ENCODE measurements at regions not wholly inside any gene's neighbourhood (a gene's known extent, or its start where the extent isn't known, plus 50 kb on each side); places are given as distances from the start of the nearest gene placed in this dataset.

- no peaks in the 10 kb centered on the region for H4K20me1 ChIP-seq (ENCODE audit: control insufficient read depth, insufficient read depth, low read length, poor library complexity, severe bottlenecking)
- intact Hi-C loops (cut with micrococcal nuclease) = no loop called here
- H3K4me2 ChIP-seq (replicated peaks; ENCODE audit: low read depth, low read length, poor library complexity, severe bottlenecking) = no peak overlapping the region
- Mint-ChIP-seq H3K27ac (no peak overlapping the region), H3K9me3 (ENCODE audit: insufficient read depth) (no peaks in the 10 kb centered on the region), H3K4me1 (no peaks in the 10 kb centered on the region), H3K27me3 (no peaks in the 10 kb centered on the region), H3K4me3 (no peak overlapping the region)
- DNase-seq (no peak), ATAC-seq (ENCODE audit: low read depth) (no peak)
- CTCF ChIA-PET = interaction anchor here (0.5 kb wide), 1 partner anchor 80 kb away, joined by 4 read pairs; no protein-coding TSS in a partner anchor
- no peak overlapping the region for H3K4me3 ChIP-seq (ENCODE audit: control extremely low read depth in 1 of 5, extremely low read depth in 1 of 5, insufficient read depth in 1 of 5, low read depth in 2 of 5, low read length in 4 of 5)
- no peak for TF ChIP-seq EZH2 (IDR thresholded peaks at IDR 0.05; ENCODE audit: borderline replicate concordance, insufficient read depth, low read depth, low read length, poor library complexity, severe bottlenecking)
- TF ChIP-seq, protein P1, sequence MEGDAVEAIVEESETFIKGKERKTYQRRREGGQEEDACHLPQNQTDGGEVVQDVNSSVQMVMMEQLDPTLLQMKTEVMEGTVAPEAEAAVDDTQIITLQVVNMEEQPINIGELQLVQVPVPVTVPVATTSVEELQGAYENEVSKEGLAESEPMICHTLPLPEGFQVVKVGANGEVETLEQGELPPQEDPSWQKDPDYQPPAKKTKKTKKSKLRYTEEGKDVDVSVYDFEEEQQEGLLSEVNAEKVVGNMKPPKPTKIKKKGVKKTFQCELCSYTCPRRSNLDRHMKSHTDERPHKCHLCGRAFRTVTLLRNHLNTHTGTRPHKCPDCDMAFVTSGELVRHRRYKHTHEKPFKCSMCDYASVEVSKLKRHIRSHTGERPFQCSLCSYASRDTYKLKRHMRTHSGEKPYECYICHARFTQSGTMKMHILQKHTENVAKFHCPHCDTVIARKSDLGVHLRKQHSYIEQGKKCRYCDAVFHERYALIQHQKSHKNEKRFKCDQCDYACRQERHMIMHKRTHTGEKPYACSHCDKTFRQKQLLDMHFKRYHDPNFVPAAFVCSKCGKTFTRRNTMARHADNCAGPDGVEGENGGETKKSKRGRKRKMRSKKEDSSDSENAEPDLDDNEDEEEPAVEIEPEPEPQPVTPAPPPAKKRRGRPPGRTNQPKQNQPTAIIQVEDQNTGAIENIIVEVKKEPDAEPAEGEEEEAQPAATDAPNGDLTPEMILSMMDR (IDR thresholded peaks at IDR 0.05) = no peak
- H2AFZ ChIP-seq (ENCODE audit: insufficient read depth, low read depth, low read length, poor library complexity, severe bottlenecking) = no peak overlapping the region
- H3K79me2 ChIP-seq (ENCODE audit: control insufficient read depth, insufficient read depth, low read length) = no peaks in the 10 kb centered on the region
- no peaks in the 10 kb centered on the region for H3K9me3 ChIP-seq (ENCODE audit: control extremely low read depth in 1 of 3, control insufficient read depth in 2 of 3, insufficient read depth in 1 of 3, low read length in 2 of 3)
- POLR2A ChIA-PET = no interaction called here
- H3K27me3 ChIP-seq (replicated peaks in 1 of 4; ENCODE audit: control extremely low read depth in 1 of 4, control insufficient read depth in 3 of 4, insufficient read depth in 4 of 4, low read length in 3 of 4) = no peaks in the 10 kb centered on the region
- H3K27ac ChIP-seq (ENCODE audit: low read length in 2 of 2) = no peak overlapping the region
- H3K9ac ChIP-seq (ENCODE audit: low read length) = no peak overlapping the region
- 98% methylated on average over 12 of the region's 14 CpGs for WGBS (ENCODE audit: insufficient coverage)
- H3K36me3 ChIP-seq (replicated peaks in 1 of 2; ENCODE audit: control extremely low read depth in 1 of 2, control insufficient read depth in 1 of 2, extremely low read depth in 1 of 2, insufficient read depth in 2 of 2, low read length in 1 of 2) = no peaks in the 10 kb centered on the region
- H3K4me1 ChIP-seq (ENCODE audit: control insufficient read depth in 2 of 2, insufficient read depth in 2 of 2, low read length in 2 of 2) = no peaks in the 10 kb centered on the region
These were observed 319.1 kb upstream of the TBL1XR1 start for GRCh38 chr3:177516158-177517011.

DNA sequence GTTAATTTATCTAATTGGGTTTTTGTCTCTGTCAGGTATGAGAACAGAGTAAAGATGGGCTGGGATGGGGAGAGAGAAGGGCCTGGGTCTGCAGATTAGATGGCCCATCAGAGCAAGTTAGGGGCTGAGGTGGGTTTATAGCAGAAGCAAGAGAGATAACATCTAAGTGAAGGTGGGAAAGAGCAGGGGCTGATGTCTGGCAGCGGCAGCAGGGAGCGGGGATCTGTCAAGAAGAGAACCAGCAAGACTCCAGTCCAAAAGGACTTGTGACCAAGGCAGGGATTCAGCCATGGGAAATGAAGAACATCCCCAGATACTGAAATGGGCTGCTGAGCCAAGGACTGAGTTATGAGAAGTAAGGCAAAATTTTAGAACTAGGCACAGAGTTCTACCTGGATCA, 320.6 kb upstream of the TBL1XR1 start:
- H3K9me3 Mint-ChIP-seq (ENCODE audit: insufficient read depth) = no peaks in the 10 kb centered on the region
- 100% methylated on average over 2 of the region's 2 CpGs for WGBS (ENCODE audit: insufficient coverage)
- H3K27ac ChIP-seq (ENCODE audit: low read length in 2 of 2) = no peak overlapping the region
- no peak overlapping the region for H3K27ac Mint-ChIP-seq
- no peak overlapping the region for H3K4me3 Mint-ChIP-seq
- no peak overlapping the region for H3K4me2 ChIP-seq (replicated peaks; ENCODE audit: low read depth, low read length, poor library complexity, severe bottlenecking)
- H3K4me1 ChIP-seq (ENCODE audit: control insufficient read depth in 2 of 2, insufficient read depth in 2 of 2, low read length in 2 of 2) = no peaks in the 10 kb centered on the region
- H3K36me3 ChIP-seq (replicated peaks in 1 of 2; ENCODE audit: control extremely low read depth in 1 of 2, control insufficient read depth in 1 of 2, extremely low read depth in 1 of 2, insufficient read depth in 2 of 2, low read length in 1 of 2) = no peaks in the 10 kb centered on the region
- H3K9ac ChIP-seq (ENCODE audit: low read length) = no peak overlapping the region
- no peaks in the 10 kb centered on the region for H4K20me1 ChIP-seq (ENCODE audit: control insufficient read depth, insufficient read depth, low read length, poor library complexity, severe bottlenecking)
- ChIA-PET POLR2A (no interaction called here), CTCF (no interaction called here)
- no peak overlapping the region for H3K4me3 ChIP-seq (ENCODE audit: control extremely low read depth in 1 of 5, extremely low read depth in 1 of 5, insufficient read depth in 1 of 5, low read depth in 2 of 5, low read length in 4 of 5)
- no peaks in the 10 kb centered on the region for H3K9me3 ChIP-seq (ENCODE audit: control extremely low read depth in 1 of 3, control insufficient read depth in 2 of 3, insufficient read depth in 1 of 3, low read length in 2 of 3)
- TF ChIP-seq EZH2 (IDR thresholded peaks at IDR 0.05; ENCODE audit: borderline replicate concordance, insufficient read depth, low read depth, low read length, poor library complexity, severe bottlenecking) = no peak
- TF ChIP-seq, protein P1 (IDR thresholded peaks at IDR 0.05) = no peak
- no peak for DNase-seq
- no peak for ATAC-seq (ENCODE audit: low read depth)
- no peaks in the 10 kb centered on the region for H3K4me1 Mint-ChIP-seq
- H3K27me3 ChIP-seq (replicated peaks in 1 of 4; ENCODE audit: control extremely low read depth in 1 of 4, control insufficient read depth in 3 of 4, insufficient read depth in 4 of 4, low read length in 3 of 4) = no peaks in the 10 kb centered on the region
- no peak overlapping the region for H2AFZ ChIP-seq (ENCODE audit: insufficient read depth, low read depth, low read length, poor library complexity, severe bottlenecking)
- no peaks in the 10 kb centered on the region for H3K79me2 ChIP-seq (ENCODE audit: control insufficient read depth, insufficient read depth, low read length)
- intact Hi-C loops (cut with micrococcal nuclease) = no loop called here
- no peaks in the 10 kb centered on the region for H3K27me3 Mint-ChIP-seq
